Endothelial cell of umbilical vein (primary cell): ENCODE measurements at regions not wholly inside any gene's neighbourhood (a gene's known extent, or its start where the extent isn't known, plus 50 kb on each side); places are given as distances from the start of the nearest gene placed in this dataset.
A peak's percentile ranks its signal among the peaks of the same experiment; 100 is the strongest.

Source experiments
- BruUV-seq: library from RNA; stranded (reverse); fragments of 400-500 nt; replicated peaks from 2 replicates; lab custom pipeline; 2021; lab: Mats Ljungman, UMichigan
- CTCF ChIA-PET: fragments of 300-600, 350-600 bp; sonication (Branson Sonifier 250); formaldehyde crosslinking; loops from one replicate; lab custom pipeline; 2021; ENCODE audit warnings: antibody characterized with exemption, inconsistent platforms; lab: Charles Lee
- POLR2A ChIA-PET: fragments of 300-600, 350-600 bp; sonication (Branson Sonifier 250); formaldehyde crosslinking; loops from one replicate; lab custom pipeline; 2021; ENCODE audit warnings: antibody characterized with exemption, inconsistent platforms; lab: Charles Lee
- DNase-seq: peaks from one replicate; pipeline ENCODE4 v3.0.0-alpha.2; 2011; ENCODE audit warnings: low read depth, low spot score
- FAIRE-seq: peaks from 2 replicates; lab custom pipeline; 2011; peaks lifted over from hg19 to GRCh38; lab: Jason Lieb, UNC
- H2AFZ ChIP-seq: 2 replicates; pipeline ENCODE4 v1.6.0; 2012; ENCODE audit warnings: low read depth, low read length, control low read depth, inconsistent platforms
- H3K27ac ChIP-seq: 2 replicates; pipeline ENCODE4 v1.5.1; 2011; ENCODE audit warnings: low read depth, mild to moderate bottlenecking, control low read depth, low read length, moderate library complexity; ENCODE audit not compliant: insufficient read depth
- H3K27me3 ChIP-seq, 2 experiments: 2 replicates each; pipeline versions ENCODE4 v1.6.0 to v1.6.1; 2011; ENCODE audit warnings: low read length in 2 of 2, mixed read lengths in 1 of 2; ENCODE audit not compliant: control insufficient read depth in 2 of 2, insufficient read depth in 2 of 2
- H3K36me3 ChIP-seq, 2 experiments: 2 replicates in 1 of 2; 3 replicates in 1 of 2; pipeline ENCODE4 v1.5.1; 2011; ENCODE audit warnings: low read length in 2 of 2, mild to moderate bottlenecking in 1 of 2, moderate library complexity in 1 of 2; ENCODE audit not compliant: control insufficient read depth in 2 of 2, insufficient read depth in 2 of 2; ENCODE audit errors: extremely low read depth in 1 of 2
- H3K4me1 ChIP-seq: 3 replicates; pipeline ENCODE4 v1.5.1; 2011; ENCODE audit warnings: mild to moderate bottlenecking, low read length; ENCODE audit not compliant: control insufficient read depth, insufficient read depth; ENCODE audit errors: extremely low read depth
- H3K4me2 ChIP-seq: 2 replicates; pipeline ENCODE4 v1.6.1; 2011; ENCODE audit warnings: low read length, control low read depth, mixed read lengths; ENCODE audit not compliant: insufficient read depth
- H3K4me3 ChIP-seq, 3 experiments: fragments of 200-600 bp in 1 of 3; sonication (generic), shearing (Covaris generic) in 1 of 3; replicated peaks in 1 of 3; 2 replicates each; pipeline ENCODE4 v1.5.1; 2011 to 2016; ENCODE audit warnings: control low read depth in 3 of 3, low read length in 3 of 3, mild to moderate bottlenecking in 2 of 3, inconsistent platforms in 1 of 3, low read depth in 1 of 3, moderate library complexity in 1 of 3; ENCODE audit not compliant: insufficient read depth in 1 of 3
- H3K79me2 ChIP-seq: 2 replicates; pipeline ENCODE4 v1.6.0; 2012; ENCODE audit warnings: low read length, inconsistent platforms; ENCODE audit not compliant: control insufficient read depth, insufficient read depth
- H3K9ac ChIP-seq: replicated peaks from 2 replicates; pipeline ENCODE3; 2011; ENCODE audit warnings: low read length, control low read depth; ENCODE audit not compliant: insufficient read depth; ENCODE audit errors: extremely low read depth
- H3K9me1 ChIP-seq: replicated peaks from 3 replicates; pipeline ENCODE4 v1.6.0; 2011; ENCODE audit warnings: mild to moderate bottlenecking, low read length; ENCODE audit not compliant: control insufficient read depth, insufficient read depth; ENCODE audit errors: extremely low read depth
- H3K9me3 ChIP-seq: replicated peaks from 2 replicates; pipeline ENCODE4 v1.5.1; 2012; ENCODE audit warnings: low read length, inconsistent platforms; ENCODE audit not compliant: control insufficient read depth, insufficient read depth
- H4K20me1 ChIP-seq: replicated peaks from 2 replicates; pipeline ENCODE3; 2011; ENCODE audit warnings: mild to moderate bottlenecking, low read length; ENCODE audit not compliant: control insufficient read depth, insufficient read depth; ENCODE audit errors: extremely low read depth
- CTCF ChIP-seq, 2 donors: IDR thresholded peaks; 1 replicate in 1 of 2; 2 replicates in 1 of 2; pipeline ENCODE4 v1.5.1; 2011; ENCODE audit warnings: low read length in 2 of 2, mild to moderate bottlenecking in 2 of 2, moderate library complexity in 2 of 2, control low read depth in 1 of 2, inconsistent platforms in 1 of 2, low read depth in 1 of 2; ENCODE audit not compliant: insufficient read depth in 1 of 2; ENCODE audit errors: extremely low read depth in 1 of 2
- EZH2 ChIP-seq: IDR thresholded peaks from 2 replicates; pipeline ENCODE4 v1.6.1; 2012; ENCODE audit warnings: borderline replicate concordance, low read depth, mild to moderate bottlenecking, moderate library complexity, low read length, inconsistent platforms; ENCODE audit not compliant: severe bottlenecking
- FOS ChIP-seq: IDR thresholded peaks from 2 replicates; pipeline ENCODE4 v1.6.1; 2011; ENCODE audit warnings: mild to moderate bottlenecking, low read length, moderate library complexity, borderline replicate concordance; ENCODE audit not compliant: insufficient read depth
- GATA2 ChIP-seq: IDR thresholded peaks from 2 replicates; pipeline ENCODE4 v1.7.0; 2011; ENCODE audit warnings: low read depth, mild to moderate bottlenecking, moderate library complexity, mixed read lengths, low read length; ENCODE audit not compliant: insufficient read length, insufficient read depth
- MAX ChIP-seq: IDR thresholded peaks from 2 replicates; pipeline ENCODE4 v1.6.1; 2011; ENCODE audit not compliant: insufficient read depth, insufficient read length
- POLR2AphosphoS5 ChIP-seq: IDR thresholded peaks from 2 replicates; pipeline ENCODE4 v1.6.1; 2012; ENCODE audit warnings: low read depth, mild to moderate bottlenecking, control low read depth, low read length, moderate library complexity; ENCODE audit not compliant: insufficient read depth
- dilution Hi-C: fragments of 300-500 bp; cut with MboI; formaldehyde crosslinking; loops from one replicate; pipeline ENCODE4 v1.15.0; 2019; ENCODE audit warnings: low sequenced_read_pairs; ENCODE audit not compliant: extremely low pct_ligation_motif_present
- intact Hi-C: fragments of 100-400 bp; cut with micrococcal nuclease; formaldehyde crosslinking; loops from one replicate; pipeline ENCODE4 v1.10.0; 2022

GRCh38 chr6:121723623-121724022 is 288.2 kb downstream of the GJA1 start:
- DNase-seq (peak; percentile 47), FAIRE-seq (no peak)
- H3K27ac ChIP-seq: no peak overlapping the region
- dilution Hi-C loops: no loop called here
- no peaks in the 10 kb centered on the region for H3K79me2 ChIP-seq
- no peaks in the 10 kb centered on the region for H3K36me3 ChIP-seq
- no peak overlapping the region for H3K9ac ChIP-seq
- no peak overlapping the region for H3K4me3 ChIP-seq
- BruUV-seq: no TSS peak
- ChIA-PET CTCF (interaction anchor here (0.8 to 1.6 kb wide), 3 partner anchors 9 to 12 kb away, joined by 4 to 5 read pairs (median 4); no protein-coding TSS in a partner anchor), POLR2A (no interaction called here)
- peaks cover 3% of the 10 kb centered on the region for H3K9me1 ChIP-seq
- no peaks in the 10 kb centered on the region for H4K20me1 ChIP-seq
- H3K27me3 ChIP-seq: no peaks in the 10 kb centered on the region
- H3K4me1 ChIP-seq: peaks cover 10% of the 10 kb centered on the region
- no peak overlapping the region for H2AFZ ChIP-seq
- TF ChIP-seq FOS: no peak
- TF ChIP-seq MAX: no peak
- TF ChIP-seq EZH2: no peak
- no peak for TF ChIP-seq CTCF (IDR thresholded peaks at IDR 0.05; ENCODE audit: extremely low read depth in 1 of 2, insufficient read depth in 1 of 2, low read depth in 1 of 2, low read length in 2 of 2)
- no peak for TF ChIP-seq GATA2
- no peak for TF ChIP-seq POLR2AphosphoS5
- intact Hi-C loops: loop anchor here (10.0 kb wide), 2 partner anchors 289 to 389 kb away; partner anchors contain the start of genes GJA1 and TBC1D32
- H3K9me3 ChIP-seq: no peaks in the 10 kb centered on the region
- no peak overlapping the region for H3K4me2 ChIP-seq
